GM18499 (cell line): ENCODE measurements at regions not wholly inside any gene's neighbourhood (a gene's known extent, or its start where the extent isn't known, plus 50 kb on each side); places are given as distances from the start of the nearest gene placed in this dataset.
A peak's percentile ranks its signal among the peaks of the same experiment; 100 is the strongest.

Source experiments
- ATAC-seq: cut with Tn5 transposase; IDR thresholded peaks from one replicate; pipeline ENCODE4 v1.9.1; 2021; ENCODE audit warnings: moderate number of reproducible peaks; ENCODE audit not compliant: insufficient read depth, unreplicated experiment

GRCh38 chr7:131003634-131004033 lies 269.6 kb upstream of the KLF14 start:
- no peak for ATAC-seq

GRCh38 chr7:131004371-131004770 lies 270.4 kb upstream of the KLF14 start:
- ATAC-seq, result no peak

- ATAC-seq, result no peak
Measured at GRCh38 chr7:131007439-131008330, 273.7 kb upstream of the KLF14 start.

- no peak for ATAC-seq
Measured at GRCh38 chr7:131008840-131009711, 275.1 kb upstream of the KLF14 start.

- ATAC-seq, result no peak
Measured at GRCh38 chr7:131010029-131010716, 276.2 kb upstream of the KLF14 start.

GRCh38 chr7:131010717-131011431 lies 276.9 kb upstream of the KLF14 start:
- no peak for ATAC-seq

- no peak for ATAC-seq
Measured at GRCh38 chr7:131011432-131011742, 277.4 kb upstream of the KLF14 start.

- ATAC-seq, result no peak
Measured at GRCh38 chr7:131011976-131012375, 278.0 kb upstream of the KLF14 start.

GRCh38 chr7:131012477-131013031 lies 278.5 kb upstream of the KLF14 start:
- no peak for ATAC-seq

GRCh38 chr7:131013716-131014115 lies 279.7 kb upstream of the KLF14 start:
- no peak for ATAC-seq

- ATAC-seq, result no peak
Measured at GRCh38 chr7:131014906-131015656, 281.1 kb upstream of the KLF14 start.

GRCh38 chr7:131015657-131015958 lies 281.6 kb upstream of the KLF14 start:
- no peak for ATAC-seq

GRCh38 chr7:131016230-131016629 lies 282.2 kb upstream of the KLF14 start:
- no peak for ATAC-seq

GRCh38 chr7:131019351-131019750 lies 285.3 kb upstream of the KLF14 start:
- ATAC-seq, result no peak

GRCh38 chr7:131020759-131021261 lies 286.8 kb upstream of the KLF14 start:
- no peak for ATAC-seq

GRCh38 chr7:131021460-131021859 lies 287.5 kb upstream of the KLF14 start:
- ATAC-seq, result no peak

GRCh38 chr7:131021902-131022301 lies 287.9 kb upstream of the KLF14 start:
- no peak for ATAC-seq

- ATAC-seq, result peak; percentile 34
Measured at GRCh38 chr7:131026297-131027000, 292.4 kb upstream of the KLF14 start.
